Panc1 (cell line): ENCODE measurements at regions not wholly inside any gene's neighbourhood (a gene's known extent, or its start where the extent isn't known, plus 50 kb on each side); places are given as distances from the start of the nearest gene placed in this dataset.

Experiments
- ATAC-seq: fragments of 200-7000 bp; cut with Tn5 transposase; 2 replicates; pipeline ENCODE4 v1.9.1; 2020; ENCODE audit warnings: mild to moderate bottlenecking, moderate library complexity
- BruUV-seq: library from RNA; stranded (reverse); fragments of 400-500 nt; replicated peaks from 2 replicates; lab custom pipeline; 2021; lab: Mats Ljungman, UMichigan
- CTCF ChIA-PET: fragments of 300-600 bp; sonication (Branson Sonifier 250); formaldehyde crosslinking; loops from one replicate; lab custom pipeline; 2022; ENCODE audit warnings: antibody characterized with exemption; lab: Charles Lee
- POLR2A ChIA-PET: fragments of 300-600 bp; sonication (Branson Sonifier 250); formaldehyde crosslinking; loops from one replicate; lab custom pipeline; 2022; ENCODE audit warnings: antibody characterized with exemption; lab: Charles Lee
- DNase-seq: peaks from one replicate; pipeline ENCODE4 v3.0.0-alpha.2; 2010; ENCODE audit warnings: low read depth, low spot score
- H3K27ac ChIP-seq: 2 replicates; pipeline ENCODE4 v1.5.1; 2011; ENCODE audit warnings: mild to moderate bottlenecking, low read length, inconsistent platforms
- H3K27me3 ChIP-seq: fragments of 200-500 bp; sonication (Bioruptor generic); 2 replicates; pipeline ENCODE4 v1.6.0; 2014; ENCODE audit warnings: low read length, inconsistent platforms; ENCODE audit not compliant: control insufficient read depth, insufficient read depth
- H3K36me3 ChIP-seq: fragments of 200-500 bp; sonication (Bioruptor generic); 2 replicates; pipeline ENCODE4 v1.5.1; 2014; ENCODE audit warnings: inconsistent platforms, mild to moderate bottlenecking, low read length, moderate library complexity; ENCODE audit not compliant: control insufficient read depth, insufficient read depth
- H3K4me1 ChIP-seq: 2 replicates; pipeline ENCODE4 v1.5.1; 2011; ENCODE audit warnings: inconsistent platforms, mild to moderate bottlenecking, low read length, moderate library complexity; ENCODE audit not compliant: control insufficient read depth, insufficient read depth
- H3K4me3 ChIP-seq, 2 experiments: 2 replicates each; pipeline ENCODE4 v1.5.1; 2011 to 2012; ENCODE audit warnings: low read depth in 2 of 2, low read length in 2 of 2, mild to moderate bottlenecking in 2 of 2, inconsistent platforms in 1 of 2, moderate library complexity in 1 of 2
- H3K9me3 ChIP-seq: fragments of 200-500 bp; sonication (Bioruptor generic); 2 replicates; pipeline ENCODE4 v1.5.1; 2014; ENCODE audit warnings: low read depth, mild to moderate bottlenecking, inconsistent platforms, low read length, moderate library complexity; ENCODE audit not compliant: control insufficient read depth, insufficient read depth
- POLR2AphosphoS5 ChIP-seq: IDR thresholded peaks from 2 replicates; pipeline ENCODE4 v1.6.1; 2012; ENCODE audit warnings: mild to moderate bottlenecking, low read depth, low read length, moderate library complexity
- SIN3A ChIP-seq: IDR thresholded peaks from 2 replicates; pipeline ENCODE4 v1.6.1; 2012; ENCODE audit warnings: low read depth, mild to moderate bottlenecking, low read length, moderate library complexity, borderline replicate concordance; ENCODE audit not compliant: insufficient read depth
- TCF7L2 ChIP-seq: IDR thresholded peaks from 2 replicates; pipeline ENCODE4 v1.6.1; 2011; ENCODE audit warnings: mild to moderate bottlenecking, low read depth, low read length, inconsistent platforms
- in situ Hi-C: cut with HindIII; loops from 2 replicates; pipeline ENCODE4 v1.10.0; 2016; ENCODE audit warnings: low sequenced_read_pairs, low pct_unique_long_range_greater_than_20kb
- intact Hi-C: fragments of 100-400 bp; cut with micrococcal nuclease; formaldehyde crosslinking; loops from one replicate; pipeline ENCODE4 v1.10.0; 2022; ENCODE audit not compliant: unreplicated experiment
- TF ChIP-seq, protein P1 (sequence below): fragments of 450-650 bp; IDR thresholded peaks from 2 replicates; pipeline ENCODE4 v1.5.1; 2017; ENCODE audit warnings: mild to moderate bottlenecking
- TF ChIP-seq, protein P2 (sequence below), 2 experiments: IDR thresholded peaks; 2 replicates each; pipeline ENCODE4 v1.6.1; 2011 to 2012; ENCODE audit warnings: low read depth in 2 of 2, control low read depth in 1 of 2, low read length in 1 of 2, mild to moderate bottlenecking in 1 of 2, moderate library complexity in 1 of 2; ENCODE audit not compliant: insufficient read depth in 1 of 2

DNA sequence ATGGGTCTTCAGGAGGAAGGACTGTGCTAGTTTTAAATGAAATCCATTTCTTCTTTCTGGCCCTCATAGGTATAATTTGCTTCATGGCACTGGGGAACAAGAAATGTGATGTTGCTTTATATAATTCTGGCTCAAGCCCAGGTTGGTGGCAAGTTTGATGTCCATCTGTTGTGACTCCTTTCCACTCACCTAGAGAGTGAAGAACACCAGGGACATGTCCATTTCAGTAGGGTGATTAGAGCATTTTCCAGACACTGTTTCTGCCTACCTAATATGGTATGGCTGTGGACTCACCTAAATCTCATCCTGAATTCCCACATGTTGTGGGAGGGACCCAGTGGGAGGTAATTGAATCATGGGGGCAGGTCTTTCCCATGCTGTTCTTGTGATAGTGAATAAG is 278.1 kb downstream of the LMX1A start:
- in situ Hi-C loops: no loop called here
- Histone ChIP-seq H3K36me3 (no peaks in the 10 kb centered on the region), H3K9me3 (no peaks in the 10 kb centered on the region), H3K4me3 (no peak overlapping the region), H3K4me1 (no peaks in the 10 kb centered on the region), H3K27ac (no peak overlapping the region), H3K27me3 (no peaks in the 10 kb centered on the region)
- POLR2A ChIA-PET: no interaction called here
- TF ChIP-seq TCF7L2 (no peak), POLR2AphosphoS5 (no peak), SIN3A (no peak)
- TF ChIP-seq, protein P1, sequence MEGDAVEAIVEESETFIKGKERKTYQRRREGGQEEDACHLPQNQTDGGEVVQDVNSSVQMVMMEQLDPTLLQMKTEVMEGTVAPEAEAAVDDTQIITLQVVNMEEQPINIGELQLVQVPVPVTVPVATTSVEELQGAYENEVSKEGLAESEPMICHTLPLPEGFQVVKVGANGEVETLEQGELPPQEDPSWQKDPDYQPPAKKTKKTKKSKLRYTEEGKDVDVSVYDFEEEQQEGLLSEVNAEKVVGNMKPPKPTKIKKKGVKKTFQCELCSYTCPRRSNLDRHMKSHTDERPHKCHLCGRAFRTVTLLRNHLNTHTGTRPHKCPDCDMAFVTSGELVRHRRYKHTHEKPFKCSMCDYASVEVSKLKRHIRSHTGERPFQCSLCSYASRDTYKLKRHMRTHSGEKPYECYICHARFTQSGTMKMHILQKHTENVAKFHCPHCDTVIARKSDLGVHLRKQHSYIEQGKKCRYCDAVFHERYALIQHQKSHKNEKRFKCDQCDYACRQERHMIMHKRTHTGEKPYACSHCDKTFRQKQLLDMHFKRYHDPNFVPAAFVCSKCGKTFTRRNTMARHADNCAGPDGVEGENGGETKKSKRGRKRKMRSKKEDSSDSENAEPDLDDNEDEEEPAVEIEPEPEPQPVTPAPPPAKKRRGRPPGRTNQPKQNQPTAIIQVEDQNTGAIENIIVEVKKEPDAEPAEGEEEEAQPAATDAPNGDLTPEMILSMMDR: no peak
- TF ChIP-seq, protein P2, sequence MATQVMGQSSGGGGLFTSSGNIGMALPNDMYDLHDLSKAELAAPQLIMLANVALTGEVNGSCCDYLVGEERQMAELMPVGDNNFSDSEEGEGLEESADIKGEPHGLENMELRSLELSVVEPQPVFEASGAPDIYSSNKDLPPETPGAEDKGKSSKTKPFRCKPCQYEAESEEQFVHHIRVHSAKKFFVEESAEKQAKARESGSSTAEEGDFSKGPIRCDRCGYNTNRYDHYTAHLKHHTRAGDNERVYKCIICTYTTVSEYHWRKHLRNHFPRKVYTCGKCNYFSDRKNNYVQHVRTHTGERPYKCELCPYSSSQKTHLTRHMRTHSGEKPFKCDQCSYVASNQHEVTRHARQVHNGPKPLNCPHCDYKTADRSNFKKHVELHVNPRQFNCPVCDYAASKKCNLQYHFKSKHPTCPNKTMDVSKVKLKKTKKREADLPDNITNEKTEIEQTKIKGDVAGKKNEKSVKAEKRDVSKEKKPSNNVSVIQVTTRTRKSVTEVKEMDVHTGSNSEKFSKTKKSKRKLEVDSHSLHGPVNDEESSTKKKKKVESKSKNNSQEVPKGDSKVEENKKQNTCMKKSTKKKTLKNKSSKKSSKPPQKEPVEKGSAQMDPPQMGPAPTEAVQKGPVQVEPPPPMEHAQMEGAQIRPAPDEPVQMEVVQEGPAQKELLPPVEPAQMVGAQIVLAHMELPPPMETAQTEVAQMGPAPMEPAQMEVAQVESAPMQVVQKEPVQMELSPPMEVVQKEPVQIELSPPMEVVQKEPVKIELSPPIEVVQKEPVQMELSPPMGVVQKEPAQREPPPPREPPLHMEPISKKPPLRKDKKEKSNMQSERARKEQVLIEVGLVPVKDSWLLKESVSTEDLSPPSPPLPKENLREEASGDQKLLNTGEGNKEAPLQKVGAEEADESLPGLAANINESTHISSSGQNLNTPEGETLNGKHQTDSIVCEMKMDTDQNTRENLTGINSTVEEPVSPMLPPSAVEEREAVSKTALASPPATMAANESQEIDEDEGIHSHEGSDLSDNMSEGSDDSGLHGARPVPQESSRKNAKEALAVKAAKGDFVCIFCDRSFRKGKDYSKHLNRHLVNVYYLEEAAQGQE (IDR thresholded peaks at IDR 0.05; ENCODE audit: insufficient read depth in 1 of 2, low read depth in 2 of 2, low read length in 1 of 2): no peak
- BruUV-seq: no TSS peak
- no peak for DNase-seq
- CTCF ChIA-PET: no interaction called here
- no peak for ATAC-seq
- intact Hi-C loops: loop anchor here (10.0 kb wide), 1 partner anchor 1544 kb away; no protein-coding TSS in a partner anchor

DNA sequence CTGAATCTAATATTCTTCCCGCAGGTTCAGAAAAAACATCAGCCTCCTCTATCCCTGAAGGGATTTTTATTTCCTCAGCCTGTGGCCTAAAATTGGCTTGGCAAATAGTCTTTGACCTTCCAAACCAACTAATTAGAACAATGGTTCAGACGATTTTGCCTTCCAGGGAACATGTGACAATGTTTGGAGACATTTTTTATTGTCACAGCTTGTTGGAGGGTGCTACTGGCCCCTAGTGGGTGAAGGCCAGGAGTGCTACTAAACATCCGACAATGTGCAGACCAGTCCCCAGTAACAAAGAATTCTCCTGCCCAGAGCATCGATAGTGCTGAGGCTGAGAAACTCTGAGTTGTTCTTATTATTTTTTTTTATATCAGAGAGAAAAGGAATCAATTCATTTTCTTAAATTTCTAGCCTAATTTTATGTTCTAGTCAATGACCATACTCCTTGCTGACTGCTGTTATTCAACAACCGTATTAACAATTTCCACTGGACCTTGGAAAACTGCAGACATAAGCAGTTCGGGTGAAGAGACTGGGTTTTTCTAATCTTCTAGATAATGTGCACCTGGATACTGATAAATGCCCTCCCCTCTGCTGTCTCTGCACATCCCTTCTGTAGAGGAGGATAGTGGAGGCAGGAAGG is 280.7 kb downstream of the LMX1A start:
- no TSS peak for BruUV-seq
- no peak overlapping the region for H3K27ac ChIP-seq
- ATAC-seq (peak; percentile 73; the same call in 1 of the 2 replicates), DNase-seq (no peak)
- H3K36me3 ChIP-seq: no peaks in the 10 kb centered on the region
- H3K4me1 ChIP-seq: no peaks in the 10 kb centered on the region
- no peaks in the 10 kb centered on the region for H3K9me3 ChIP-seq
- ChIA-PET CTCF (no interaction called here), POLR2A (no interaction called here)
- intact Hi-C loops (loop anchor here (2.0 to 10.0 kb wide), 2 partner anchors 1541 to 1717 kb away; no protein-coding TSS in a partner anchor), in situ Hi-C loops (no loop called here)
- TF ChIP-seq, protein P2 (IDR thresholded peaks at IDR 0.05; ENCODE audit: insufficient read depth in 1 of 2, low read depth in 2 of 2, low read length in 1 of 2): no peak
- TF ChIP-seq, protein P1: peak; percentile 82
- no peaks in the 10 kb centered on the region for H3K27me3 ChIP-seq
- no peak overlapping the region for H3K4me3 ChIP-seq
